Effector memory CD4-positive, alpha-beta T cell (primary cell): ENCODE measurements at regions not wholly inside any gene's neighbourhood (a gene's known extent, or its start where the extent isn't known, plus 50 kb on each side); places are given as distances from the start of the nearest gene placed in this dataset.

Source experiments
- DNase-seq, 3 donors: peaks; one replicate each; pipeline ENCODE4 v3.0.0-alpha.2; 2020
- H3K27ac ChIP-seq: 2 replicates; pipeline ENCODE4 v1.7.0; 2013; ENCODE audit warnings: mild to moderate bottlenecking, low read length, moderate library complexity; ENCODE audit not compliant: insufficient read depth, poor library complexity, severe bottlenecking
- H3K27me3 ChIP-seq: replicated peaks from 2 replicates; pipeline ENCODE4 v1.7.0; 2013; ENCODE audit warnings: mild to moderate bottlenecking, low read length; ENCODE audit not compliant: insufficient read depth, control insufficient read depth, poor library complexity, severe bottlenecking
- H3K36me3 ChIP-seq: 2 replicates; pipeline ENCODE4 v1.7.0; 2013; ENCODE audit warnings: mild to moderate bottlenecking, low read length, moderate library complexity; ENCODE audit not compliant: control insufficient read depth, insufficient read depth
- H3K4me1 ChIP-seq: 2 replicates; pipeline ENCODE4 v1.7.0; 2013; ENCODE audit warnings: low read length, mild to moderate bottlenecking; ENCODE audit not compliant: control insufficient read depth, insufficient read depth, poor library complexity, severe bottlenecking
- H3K4me3 ChIP-seq: 2 replicates; pipeline ENCODE4 v1.7.0; 2013; ENCODE audit warnings: low read length, low read depth, mild to moderate bottlenecking; ENCODE audit not compliant: insufficient read depth, poor library complexity, severe bottlenecking
- H3K9me3 ChIP-seq: 2 replicates; pipeline ENCODE4 v1.7.0; 2013; ENCODE audit warnings: mild to moderate bottlenecking, low read length, moderate library complexity; ENCODE audit not compliant: control insufficient read depth

- H3K9me3 ChIP-seq: no peaks in the 10 kb centered on the region
- no peak overlapping the region for H3K4me3 ChIP-seq
- DNase-seq: no peak
- H3K27ac ChIP-seq: no peak overlapping the region
- H3K27me3 ChIP-seq: no peaks in the 10 kb centered on the region
- H3K36me3 ChIP-seq: no peaks in the 10 kb centered on the region
- H3K4me1 ChIP-seq: no peaks in the 10 kb centered on the region
These were observed 459.3 kb downstream of the TUSC7 start for GRCh38 chr3:117168896-117169295.

- no peak for DNase-seq
- no peak overlapping the region for H3K27ac ChIP-seq
- H3K4me3 ChIP-seq: no peak overlapping the region
- no peaks in the 10 kb centered on the region for H3K9me3 ChIP-seq
- no peaks in the 10 kb centered on the region for H3K36me3 ChIP-seq
- H3K27me3 ChIP-seq: no peaks in the 10 kb centered on the region
- H3K4me1 ChIP-seq: no peaks in the 10 kb centered on the region
These were observed 460.5 kb downstream of the TUSC7 start for GRCh38 chr3:117170094-117170493.

DNA sequence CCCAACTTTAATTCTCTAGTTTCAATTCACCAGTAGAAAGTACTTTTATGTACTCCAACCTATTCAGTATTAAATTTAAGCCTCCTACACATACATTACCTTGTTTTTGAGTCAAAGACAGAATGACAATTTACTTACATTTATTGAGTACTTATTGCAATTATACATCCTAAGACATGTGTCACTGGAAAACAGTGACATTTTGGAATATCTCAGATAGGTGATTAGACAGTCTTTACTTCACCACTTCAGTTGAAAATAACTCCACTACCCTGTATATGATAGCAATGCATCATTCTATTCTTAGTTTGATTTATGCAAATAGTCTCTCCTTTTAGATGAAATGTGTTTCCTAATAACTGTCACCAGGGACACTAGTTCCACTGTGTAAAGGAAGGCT lies 461.5 kb downstream of the TUSC7 start:
- Histone ChIP-seq H3K27me3 (no peaks in the 10 kb centered on the region), H3K4me3 (no peak overlapping the region), H3K4me1 (no peaks in the 10 kb centered on the region), H3K36me3 (no peaks in the 10 kb centered on the region), H3K9me3 (no peaks in the 10 kb centered on the region), H3K27ac (no peak overlapping the region)
- no peak for DNase-seq

- H3K36me3 ChIP-seq: no peaks in the 10 kb centered on the region
- H3K4me1 ChIP-seq: no peaks in the 10 kb centered on the region
- H3K9me3 ChIP-seq: no peaks in the 10 kb centered on the region
- no peak overlapping the region for H3K27ac ChIP-seq
- H3K4me3 ChIP-seq: no peak overlapping the region
- no peak for DNase-seq
- no peaks in the 10 kb centered on the region for H3K27me3 ChIP-seq
These were observed 462.8 kb downstream of the TUSC7 start for GRCh38 chr3:117172426-117172825.

DNA sequence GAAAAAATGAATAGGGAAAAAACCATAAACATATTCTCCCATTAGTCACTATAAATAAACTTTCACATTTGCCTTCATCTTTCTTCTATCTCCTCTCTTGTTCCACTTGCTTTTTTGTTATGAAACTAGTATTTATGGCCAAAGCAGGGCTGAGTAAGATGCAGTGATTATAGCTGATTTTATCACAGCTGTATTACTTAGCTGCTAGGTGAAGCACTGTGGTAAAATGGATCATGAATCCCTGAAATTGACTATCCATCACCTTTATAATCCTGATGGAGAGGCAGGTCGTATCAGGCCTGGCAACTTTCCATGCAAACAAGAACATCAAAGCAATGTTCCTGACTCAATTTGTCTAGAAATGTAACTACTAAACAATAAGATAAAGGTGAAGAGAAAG lies 471.6 kb downstream of the TUSC7 start:
- DNase-seq: no peak
- Histone ChIP-seq H3K9me3 (no peaks in the 10 kb centered on the region), H3K4me1 (no peaks in the 10 kb centered on the region), H3K36me3 (no peaks in the 10 kb centered on the region), H3K27me3 (no peaks in the 10 kb centered on the region), H3K4me3 (no peak overlapping the region), H3K27ac (no peak overlapping the region)

DNA sequence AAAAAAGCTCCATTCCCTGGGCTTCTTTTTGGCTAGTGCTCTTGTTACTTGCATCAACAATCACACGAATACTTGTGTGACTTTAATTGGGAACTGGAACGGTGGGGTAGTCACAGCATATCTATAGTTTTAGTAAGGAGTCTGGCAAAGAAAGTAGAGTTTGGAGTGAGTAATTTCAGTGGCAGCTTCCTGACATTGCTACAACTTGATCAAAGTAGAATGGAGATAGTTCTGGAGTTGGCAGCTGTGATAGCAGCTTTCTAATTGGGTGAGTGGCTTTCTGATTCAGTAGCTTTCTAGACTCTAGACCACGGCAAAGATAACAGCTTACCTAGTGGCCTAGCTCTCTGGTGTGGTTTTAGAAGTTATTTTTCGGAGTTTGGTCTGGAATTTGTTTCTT lies 475.0 kb downstream of the TUSC7 start:
- H3K9me3 ChIP-seq: no peaks in the 10 kb centered on the region
- no peaks in the 10 kb centered on the region for H3K36me3 ChIP-seq
- H3K4me1 ChIP-seq: no peaks in the 10 kb centered on the region
- no peak overlapping the region for H3K27ac ChIP-seq
- H3K27me3 ChIP-seq: no peaks in the 10 kb centered on the region
- no peak overlapping the region for H3K4me3 ChIP-seq
- no peak for DNase-seq

DNA sequence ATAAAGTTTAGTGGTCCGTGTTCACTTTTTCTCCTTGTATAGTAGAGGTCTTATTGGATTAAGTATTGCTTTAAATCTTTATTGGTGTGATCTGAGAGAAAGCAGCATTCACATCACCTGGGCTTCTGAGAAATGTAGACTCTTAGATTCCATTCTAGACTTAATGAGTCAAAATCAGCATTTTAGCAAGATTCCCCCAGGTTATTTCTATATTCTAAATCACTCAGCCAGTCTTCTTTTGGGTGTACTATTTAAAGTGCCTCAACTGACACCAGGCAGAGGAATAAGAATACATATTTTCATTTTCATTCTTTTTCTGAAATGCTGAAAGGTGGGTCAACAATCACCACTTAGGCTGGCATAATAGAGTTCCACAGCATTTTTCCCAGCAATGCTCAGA lies 481.7 kb downstream of the TUSC7 start:
- DNase-seq: no peak
- no peaks in the 10 kb centered on the region for H3K9me3 ChIP-seq
- H3K4me3 ChIP-seq: no peak overlapping the region
- H3K4me1 ChIP-seq: no peaks in the 10 kb centered on the region
- H3K27ac ChIP-seq: no peak overlapping the region
- no peaks in the 10 kb centered on the region for H3K36me3 ChIP-seq
- H3K27me3 ChIP-seq: no peaks in the 10 kb centered on the region

GRCh38 chr3:117192888-117193287 lies 483.3 kb downstream of the TUSC7 start:
- H3K4me1 ChIP-seq: no peaks in the 10 kb centered on the region
- no peaks in the 10 kb centered on the region for H3K9me3 ChIP-seq
- H3K27me3 ChIP-seq: no peaks in the 10 kb centered on the region
- H3K27ac ChIP-seq: no peak overlapping the region
- H3K4me3 ChIP-seq: no peak overlapping the region
- no peak for DNase-seq
- H3K36me3 ChIP-seq: no peaks in the 10 kb centered on the region

GRCh38 chr3:117193390-117193789 lies 483.8 kb downstream of the TUSC7 start:
- Histone ChIP-seq H3K9me3 (no peaks in the 10 kb centered on the region), H3K27me3 (no peaks in the 10 kb centered on the region), H3K36me3 (no peaks in the 10 kb centered on the region), H3K4me1 (no peaks in the 10 kb centered on the region), H3K27ac (no peak overlapping the region), H3K4me3 (no peak overlapping the region)
- no peak for DNase-seq

DNA sequence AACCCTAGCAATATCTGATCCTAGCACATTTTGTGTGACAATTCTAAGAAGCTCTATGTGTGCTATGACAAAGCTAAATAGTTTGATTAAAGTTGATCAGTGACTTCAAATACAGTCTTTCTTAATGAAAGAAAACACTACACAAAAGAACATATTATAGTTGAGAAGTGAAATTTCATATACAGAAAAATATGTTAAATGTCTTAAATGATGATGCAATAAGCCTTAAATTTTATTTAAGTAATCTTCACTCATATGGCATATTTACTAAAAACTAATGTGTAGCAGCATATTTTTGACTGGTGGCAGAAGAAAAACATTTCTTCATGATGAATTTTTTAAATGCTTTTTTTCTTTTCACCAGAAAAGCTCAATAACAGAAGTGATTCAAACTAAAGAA lies 485.5 kb downstream of the TUSC7 start:
- Histone ChIP-seq H3K9me3 (no peaks in the 10 kb centered on the region), H3K27ac (no peak overlapping the region), H3K4me1 (no peaks in the 10 kb centered on the region), H3K27me3 (no peaks in the 10 kb centered on the region), H3K36me3 (no peaks in the 10 kb centered on the region), H3K4me3 (no peak overlapping the region)
- no peak for DNase-seq

DNA sequence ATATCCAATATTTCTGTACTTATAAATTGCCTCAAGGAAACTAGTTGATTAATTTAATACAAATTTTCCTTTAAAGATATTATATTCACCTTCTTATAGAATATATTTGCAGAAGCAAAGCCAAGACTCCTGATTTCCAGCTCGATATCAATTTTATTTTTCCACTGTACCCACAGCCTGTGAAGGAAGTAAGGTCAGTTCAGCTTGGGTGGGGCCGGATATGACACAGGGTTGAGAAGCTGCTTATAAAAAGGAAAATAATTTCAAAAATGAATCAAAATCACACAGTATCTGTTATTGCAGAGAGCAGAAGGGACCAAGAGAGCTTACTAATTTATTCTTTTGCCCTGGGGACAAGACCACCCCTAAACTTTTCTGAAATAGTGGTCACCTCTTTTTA lies 491.4 kb downstream of the TUSC7 start:
- Histone ChIP-seq H3K27me3 (no peaks in the 10 kb centered on the region), H3K9me3 (no peaks in the 10 kb centered on the region), H3K36me3 (no peaks in the 10 kb centered on the region), H3K4me1 (no peaks in the 10 kb centered on the region), H3K27ac (no peak overlapping the region), H3K4me3 (no peak overlapping the region)
- DNase-seq: no peak
